COLO829 (cell line): ENCODE measurements at regions not wholly inside any gene's neighbourhood (a gene's known extent, or its start where the extent isn't known, plus 50 kb on each side); places are given as distances from the start of the nearest gene placed in this dataset.

Experiments used
- DNase-seq: peaks from one replicate; pipeline ENCODE4 v3.0.0; 2012; ENCODE audit warnings: low spot score

DNA sequence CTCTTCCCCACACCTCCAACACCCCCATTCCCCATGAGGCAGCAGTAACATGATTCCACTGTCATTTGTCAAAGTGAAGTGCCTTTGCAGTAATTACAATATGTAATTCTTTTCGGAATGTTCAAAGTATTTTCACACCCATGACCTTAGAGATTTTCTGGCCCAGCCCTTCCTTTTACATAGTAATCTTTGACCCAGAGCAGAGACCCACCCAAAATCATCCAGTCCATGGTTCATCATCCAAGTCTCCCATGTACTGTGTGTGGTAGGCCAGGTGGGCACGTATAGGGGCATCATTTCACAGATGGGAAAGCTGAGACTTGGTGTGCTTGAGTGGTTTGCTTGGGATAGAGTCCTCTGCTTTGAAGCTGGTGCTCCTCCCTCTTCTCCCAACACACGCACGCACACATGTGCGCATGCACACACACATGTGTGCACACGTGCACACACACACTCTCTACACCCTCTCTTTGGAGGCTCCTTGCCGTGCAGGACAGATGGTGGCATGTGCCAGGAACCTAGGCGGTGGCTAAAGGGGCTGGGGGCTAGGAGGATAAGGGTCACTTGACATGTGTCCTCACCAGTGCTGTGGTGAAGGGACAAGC is 284.7 kb upstream of the ROPN1 start:
- no peak for DNase-seq

DNA sequence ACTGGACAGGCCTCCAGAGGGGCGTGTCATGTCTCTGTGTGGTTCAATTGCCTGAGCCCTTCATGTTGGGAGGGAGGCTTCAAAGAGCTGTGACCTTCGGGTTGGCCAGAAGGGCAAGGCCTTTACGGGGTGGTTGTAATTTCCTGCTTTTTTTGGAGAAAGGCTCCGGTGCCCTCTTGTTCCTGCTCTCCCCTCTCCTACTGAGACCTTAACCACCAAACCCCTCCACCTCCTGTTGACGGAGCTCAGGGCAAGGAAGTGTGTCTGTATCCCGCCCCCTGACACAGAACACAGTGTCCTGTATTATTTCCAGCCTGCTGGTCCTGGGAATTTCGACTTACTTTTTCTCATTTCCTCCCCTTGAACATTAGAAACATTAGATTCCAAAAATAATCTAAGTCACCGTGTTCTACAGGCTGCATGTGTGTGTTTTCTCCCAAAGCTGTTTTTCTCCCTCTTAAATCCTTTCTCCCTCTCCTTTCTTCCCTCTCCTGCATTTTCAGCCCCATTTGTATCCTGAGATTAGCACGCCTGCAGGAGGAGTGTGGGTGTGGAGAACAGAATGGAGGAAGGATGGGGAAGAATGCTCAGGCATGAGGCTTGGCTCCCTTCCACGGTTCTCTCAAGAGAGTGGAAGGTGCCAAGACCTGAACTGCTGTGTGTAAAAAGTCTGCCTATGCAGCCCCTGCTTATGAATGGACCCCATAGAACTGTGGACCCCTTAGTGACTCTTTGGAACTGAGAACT is 285.4 kb upstream of the ROPN1 start:
- no peak for DNase-seq

DNA sequence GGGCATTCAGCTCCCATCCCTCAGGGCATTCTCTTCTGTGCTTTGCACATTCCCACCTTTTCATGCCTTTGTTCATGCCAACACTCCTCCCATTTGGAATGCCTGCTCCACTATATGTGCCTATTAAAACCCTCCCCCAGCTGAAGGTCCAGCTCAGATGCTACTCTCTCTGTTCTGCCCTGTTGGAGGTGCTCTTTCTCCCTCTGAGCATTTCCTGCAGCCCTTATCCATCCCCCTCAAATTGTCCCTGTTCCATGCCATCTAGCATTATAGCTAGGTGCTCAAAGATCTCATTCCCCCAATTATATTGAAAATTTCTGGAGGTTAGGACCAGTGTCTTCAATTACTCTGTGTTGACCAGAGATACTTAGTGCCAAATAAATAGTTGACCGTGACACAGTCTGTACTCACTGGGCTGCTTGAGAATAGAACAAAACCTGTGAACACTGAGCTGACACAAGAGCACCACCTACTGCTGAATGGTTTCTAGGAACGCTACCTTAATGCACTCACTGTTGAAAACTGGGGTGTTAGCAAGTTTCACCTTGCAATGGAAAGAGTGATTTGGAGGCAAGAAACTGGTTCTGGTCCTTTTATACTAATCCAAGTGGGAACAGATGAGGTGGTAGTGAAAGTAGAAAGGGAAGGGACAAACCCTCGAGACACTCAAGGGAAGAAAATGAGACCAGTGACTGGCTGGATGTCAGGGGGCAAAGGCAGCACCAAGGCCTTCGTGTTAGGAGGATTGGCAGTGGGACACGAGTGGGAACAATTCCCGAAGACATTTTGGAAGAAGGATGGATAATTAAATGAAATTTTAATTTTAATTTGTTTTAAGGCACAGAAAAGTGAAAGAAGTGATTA is 289.8 kb upstream of the ROPN1 start:
- DNase-seq: peak; percentile 66

DNA sequence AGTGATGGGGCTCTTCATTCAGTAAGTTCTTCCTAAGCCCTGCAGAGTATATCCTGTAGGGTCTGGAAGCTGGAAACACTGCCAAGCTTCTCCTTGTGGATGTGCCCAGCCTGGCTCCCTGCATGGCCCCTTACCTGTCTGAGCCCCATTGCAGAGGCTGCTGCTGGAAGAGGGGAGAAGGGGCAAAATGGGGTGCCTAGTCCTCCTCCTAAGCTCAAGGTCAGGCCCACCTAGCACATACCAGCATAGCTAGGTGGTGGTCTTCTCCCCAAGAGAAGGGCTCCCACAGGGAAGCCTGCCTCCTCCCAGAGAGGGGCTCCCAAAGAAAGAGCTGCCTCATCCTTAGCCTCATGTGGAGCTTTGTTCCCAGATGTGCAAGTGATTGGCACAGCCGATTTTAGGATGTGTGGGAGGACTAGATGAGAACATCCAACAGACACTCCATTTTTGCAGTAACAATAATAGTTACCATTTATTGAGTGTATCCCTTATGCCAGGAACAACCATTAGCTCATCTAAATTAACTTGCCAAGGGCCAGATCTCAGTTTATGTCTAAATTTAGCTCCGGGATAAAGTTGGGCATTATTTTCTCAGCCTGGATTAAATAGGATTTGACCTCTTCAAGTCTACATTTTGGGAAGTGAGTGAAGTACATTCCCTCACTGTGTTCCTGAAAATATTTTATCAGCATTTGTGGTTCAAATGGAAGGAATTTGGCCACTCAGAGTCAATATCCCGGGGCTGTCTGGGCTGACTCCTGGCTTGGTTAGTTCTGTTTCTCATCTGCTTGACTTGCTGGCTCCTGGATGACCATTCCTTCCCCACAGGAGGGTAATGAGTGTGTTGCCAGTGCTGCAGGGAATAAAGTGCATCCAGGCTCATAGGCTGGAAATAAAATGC is 291.1 kb upstream of the ROPN1 start:
- DNase-seq: peak; percentile 23

DNA sequence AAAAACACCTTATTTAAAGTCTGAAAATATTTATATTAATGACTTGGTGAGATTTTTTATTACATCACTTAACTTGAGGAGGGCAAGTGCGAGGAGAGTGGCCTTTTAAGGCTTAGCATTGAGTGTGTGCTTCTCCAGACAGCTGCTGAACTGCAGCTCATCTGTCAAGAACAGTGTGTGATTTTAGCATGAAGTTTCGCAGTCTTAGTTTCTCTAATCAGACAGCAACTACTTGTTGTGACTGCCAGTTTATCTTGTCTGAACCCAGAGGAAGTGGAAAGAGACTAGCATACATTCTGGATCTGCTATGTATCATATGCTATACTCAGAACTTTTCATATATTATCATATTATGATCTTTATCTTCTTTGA is 291.7 kb upstream of the ROPN1 start:
- no peak for DNase-seq

DNA sequence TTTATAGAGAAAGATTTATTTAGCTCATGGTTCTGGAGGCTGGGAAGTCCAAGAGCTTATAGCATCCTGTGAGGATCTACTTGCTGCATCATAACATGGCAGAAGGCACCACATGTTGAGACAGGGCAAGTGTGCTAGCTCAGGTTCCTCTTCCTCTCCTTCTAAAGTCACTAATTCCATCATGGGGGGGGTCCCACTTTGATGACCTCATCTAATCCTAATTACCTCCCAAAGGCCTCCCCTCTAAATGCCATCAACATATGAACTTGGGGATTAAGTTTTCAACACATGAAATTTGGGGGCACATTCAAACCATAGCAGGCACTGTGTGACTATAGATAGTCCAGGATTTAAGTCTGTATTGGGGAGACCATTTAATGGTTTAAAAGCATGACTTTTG is 297.1 kb upstream of the ROPN1 start:
- DNase-seq: no peak

DNA sequence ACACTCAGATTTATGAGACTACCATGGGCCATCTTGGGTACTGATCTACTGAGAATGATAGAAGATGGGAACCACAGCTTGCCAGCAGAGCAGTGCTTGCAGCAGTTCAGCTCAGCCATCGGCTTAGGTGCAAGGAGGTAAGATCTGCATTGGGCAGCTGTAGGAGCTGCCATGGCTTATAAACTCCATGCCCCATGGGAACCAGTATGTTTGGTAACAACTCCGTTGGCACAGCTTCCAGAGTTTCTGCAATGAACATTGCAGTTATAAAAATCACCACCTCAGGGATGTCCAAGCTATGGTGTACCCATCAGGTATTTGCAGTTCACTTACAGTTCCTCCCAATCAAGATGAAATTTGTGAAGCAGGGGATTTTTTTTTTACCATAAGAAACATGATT is 299.1 kb upstream of the ROPN1 start:
- no peak for DNase-seq

DNA sequence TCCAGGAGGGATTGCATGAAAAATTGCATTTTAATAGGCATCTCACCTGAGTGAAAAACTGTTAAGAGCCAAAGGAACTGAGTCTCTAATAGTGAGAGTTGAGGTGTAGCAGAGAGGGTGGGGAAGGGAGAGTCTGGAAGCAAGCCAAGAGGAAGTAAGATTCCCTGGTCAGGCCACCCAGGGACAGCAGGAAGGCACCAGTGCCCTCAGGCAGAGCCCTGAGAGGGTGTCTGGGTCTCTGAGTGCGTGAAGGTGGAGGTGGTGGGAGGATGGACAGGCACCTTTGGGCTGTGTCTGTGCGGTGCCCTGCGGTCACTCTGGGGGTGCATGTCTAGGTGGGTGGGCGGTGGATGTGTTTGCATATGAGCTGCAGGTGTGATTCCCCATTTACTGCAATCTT is 300.4 kb upstream of the ROPN1 start:
- no peak for DNase-seq

DNA sequence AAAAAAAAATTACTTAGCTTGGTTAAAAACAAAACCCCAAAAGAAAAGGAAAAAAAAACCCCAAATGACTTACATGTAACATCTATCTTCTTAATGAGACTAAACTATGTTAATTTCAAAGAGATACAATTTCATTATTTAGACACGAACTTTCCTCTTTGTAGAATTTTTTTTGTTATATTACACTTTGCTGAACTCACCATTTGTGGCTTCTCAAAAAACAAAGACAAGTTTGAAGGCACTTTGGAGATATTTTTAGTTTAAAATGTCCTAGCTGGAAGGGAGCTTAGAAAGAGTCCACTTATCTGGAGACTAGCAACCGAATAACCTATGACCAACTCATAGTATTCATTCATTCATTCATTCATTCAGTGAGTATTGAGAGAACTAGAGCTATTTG is 301.7 kb upstream of the ROPN1 start:
- DNase-seq: no peak

DNA sequence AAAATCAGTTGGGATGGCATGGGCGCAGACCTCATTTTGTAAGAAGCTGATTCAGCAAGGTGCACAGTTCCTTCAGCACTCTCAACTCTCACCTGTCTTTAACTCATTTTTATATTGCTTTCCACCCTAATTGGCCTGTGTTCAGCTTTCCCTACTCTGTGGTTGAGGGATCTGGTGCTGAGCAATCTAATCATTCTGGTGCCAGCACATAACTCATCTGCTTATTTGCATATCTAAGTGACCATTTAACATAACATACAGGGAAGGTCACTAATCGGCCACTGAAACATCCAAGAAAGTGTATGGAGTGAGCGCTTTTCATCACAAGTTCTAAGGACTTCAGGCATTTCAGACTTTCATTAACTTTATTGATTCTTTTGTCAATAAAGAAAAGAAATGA is 303.4 kb upstream of the ROPN1 start:
- DNase-seq: no peak

DNA sequence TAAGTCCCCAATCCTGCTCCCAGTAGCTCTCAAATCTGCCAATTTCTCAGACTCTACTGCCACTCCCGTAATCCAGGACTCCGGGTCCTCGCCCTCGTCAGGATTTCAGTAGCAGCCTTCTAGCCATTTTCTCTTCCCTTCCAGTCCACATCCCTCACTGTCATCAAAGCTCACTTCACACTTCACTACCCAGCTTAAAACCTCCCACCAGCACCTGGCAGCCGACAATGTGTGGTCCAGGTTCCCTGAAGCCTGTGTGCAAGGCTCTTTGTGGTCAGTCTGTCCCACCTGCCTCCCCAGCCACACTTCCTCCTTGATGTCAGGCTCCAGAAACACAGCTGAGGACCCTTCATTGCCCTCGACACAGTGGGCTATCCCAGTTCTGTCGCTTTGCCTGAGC is 304.5 kb upstream of the ROPN1 start:
- DNase-seq: no peak

DNA sequence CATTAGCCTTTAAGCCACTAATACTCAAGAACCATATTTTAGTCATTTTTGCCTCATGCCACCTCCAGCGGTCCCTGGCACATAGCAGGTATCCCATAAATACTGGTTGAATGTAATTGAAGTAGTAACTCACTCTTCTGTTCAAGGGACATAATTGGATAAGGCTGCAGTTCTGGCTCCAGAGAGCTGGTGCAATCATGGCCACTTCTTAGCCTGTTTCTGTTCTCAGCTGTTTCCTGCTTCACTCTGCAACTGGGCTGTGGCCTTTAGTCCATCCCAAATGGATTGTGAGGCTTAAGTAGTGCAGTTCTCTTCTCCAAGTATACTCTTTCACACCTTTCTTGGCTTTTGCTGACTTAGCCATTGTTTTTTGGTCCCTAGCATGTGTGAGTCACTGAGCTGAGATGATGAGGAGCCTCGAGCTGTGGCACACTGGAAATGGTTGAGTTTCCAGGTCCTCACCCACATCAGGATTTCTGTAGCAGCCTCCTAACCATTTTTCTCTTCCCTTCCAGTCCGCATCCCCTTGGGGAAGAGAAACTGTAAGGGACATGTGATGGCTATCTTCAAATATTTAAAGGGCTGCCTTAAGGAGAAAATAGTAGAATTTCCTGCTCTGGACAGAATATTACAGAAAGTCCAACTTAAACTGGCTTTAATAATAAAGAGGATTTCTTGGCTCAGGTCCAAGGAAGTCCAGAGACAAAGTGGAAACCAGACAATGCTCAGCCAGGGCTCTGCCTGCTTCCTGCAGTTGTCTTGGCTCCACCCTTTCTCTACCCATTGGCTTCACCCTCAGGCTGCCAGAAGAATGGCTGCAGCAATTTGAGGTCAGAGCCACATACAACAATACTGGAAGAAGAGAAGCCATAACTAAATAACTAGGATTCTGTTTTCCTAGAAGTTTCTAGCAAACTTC is 305.4 kb upstream of the ROPN1 start:
- DNase-seq: no peak

DNA sequence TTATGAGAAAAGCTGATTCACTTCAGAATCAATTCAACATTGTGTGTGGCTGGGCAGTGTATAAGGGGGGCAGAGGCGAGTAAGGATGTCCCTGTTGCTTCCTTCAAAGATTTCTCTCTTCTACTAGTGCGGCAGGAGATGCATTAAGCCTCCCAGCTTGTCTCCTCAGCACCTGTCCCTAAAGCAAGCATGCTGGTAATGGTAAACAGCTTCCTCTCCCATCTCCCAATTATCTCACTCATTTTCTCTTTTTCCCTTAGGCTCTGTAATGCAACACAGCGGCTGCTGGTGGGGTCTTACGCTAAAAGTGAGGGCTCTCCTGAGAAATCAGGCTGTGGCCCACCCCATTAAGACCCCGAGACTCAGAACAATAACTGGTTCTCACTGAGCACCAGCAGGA is 306.4 kb upstream of the ROPN1 start:
- no peak for DNase-seq

DNA sequence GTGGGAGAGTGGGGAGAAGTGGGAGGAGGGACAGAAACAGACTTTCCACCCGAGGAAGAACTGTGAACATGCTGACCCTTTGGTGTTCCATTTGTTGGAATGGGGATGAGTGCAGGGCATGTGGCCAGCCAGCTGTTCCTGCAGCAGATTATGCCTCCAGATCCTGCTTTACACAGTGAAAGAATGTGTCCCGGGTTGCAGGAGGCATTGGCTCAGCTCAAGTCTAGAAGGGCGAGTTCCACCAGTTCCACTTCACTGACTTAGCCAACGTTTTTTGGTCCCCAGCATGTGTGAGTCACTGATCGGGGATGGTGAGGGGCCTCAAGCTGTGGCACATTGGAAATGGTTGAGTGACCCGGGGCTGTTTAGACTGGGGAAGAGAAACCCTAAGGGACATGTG is 307.0 kb upstream of the ROPN1 start:
- DNase-seq: no peak

DNA sequence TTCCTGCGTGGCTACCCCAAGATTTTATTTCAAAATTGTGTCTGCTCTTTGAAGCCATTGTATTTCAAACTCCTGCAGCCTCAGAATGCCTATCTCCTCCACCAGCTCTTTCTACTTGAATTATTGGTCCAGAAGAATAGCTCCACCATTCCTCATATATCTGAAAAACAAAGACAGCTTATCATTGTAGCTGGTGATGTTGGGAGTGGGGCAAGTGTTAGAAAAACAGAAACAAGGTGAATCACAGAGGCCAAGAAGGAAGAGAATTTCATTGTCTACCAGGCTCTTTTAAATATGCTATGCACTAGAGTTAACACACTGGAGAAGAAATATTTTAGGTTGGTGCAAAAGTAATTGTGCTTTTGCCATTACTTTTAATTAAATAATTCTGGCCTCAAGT is 307.9 kb upstream of the ROPN1 start:
- DNase-seq: no peak

DNA sequence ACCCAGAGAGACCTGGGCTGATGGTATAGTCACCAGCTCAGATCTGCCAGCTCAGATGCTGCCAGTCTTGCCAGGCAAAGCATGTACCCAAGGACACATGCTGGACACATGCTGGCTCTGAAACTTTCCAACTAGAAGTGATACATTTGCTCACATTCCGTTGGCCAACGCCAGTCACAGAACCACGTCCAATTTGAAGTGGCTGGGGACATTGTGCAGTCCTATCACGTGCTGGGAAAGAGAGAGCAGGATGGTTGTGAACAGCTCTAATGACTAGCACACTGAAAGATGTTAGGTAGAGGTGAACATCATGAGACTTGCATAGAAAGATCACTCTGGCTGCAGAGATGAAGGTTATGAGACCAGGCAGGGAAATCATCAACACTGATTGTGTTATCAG is 308.5 kb upstream of the ROPN1 start:
- no peak for DNase-seq

DNA sequence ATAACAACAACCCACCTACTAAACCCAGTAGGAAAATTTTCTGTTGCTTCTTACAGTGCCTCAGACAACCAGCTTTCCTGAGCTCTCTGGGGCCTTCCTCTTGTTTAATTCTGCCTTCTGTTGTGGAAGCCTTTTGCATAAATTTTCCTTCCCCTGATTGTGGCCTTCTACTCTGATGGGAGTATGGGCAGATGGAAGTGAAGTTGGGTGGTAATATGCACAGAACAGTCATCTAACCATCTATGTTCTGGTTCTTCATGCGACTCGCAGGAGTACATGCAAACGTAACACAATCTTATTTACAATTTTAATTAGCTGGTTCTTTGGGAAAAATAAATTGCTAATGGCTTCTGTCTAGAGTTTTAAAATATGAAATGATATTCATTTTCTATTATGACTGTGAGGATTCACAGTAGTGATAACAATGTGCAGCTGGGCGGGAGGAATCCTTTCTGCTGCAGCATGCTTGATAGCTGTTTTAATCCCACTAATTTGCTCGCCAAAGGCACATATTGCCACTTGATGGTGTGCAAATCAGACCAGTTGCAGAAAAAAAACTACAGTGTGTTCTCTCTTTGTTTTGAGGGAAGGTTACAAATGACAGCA is 311.5 kb upstream of the ROPN1 start:
- DNase-seq: no peak

DNA sequence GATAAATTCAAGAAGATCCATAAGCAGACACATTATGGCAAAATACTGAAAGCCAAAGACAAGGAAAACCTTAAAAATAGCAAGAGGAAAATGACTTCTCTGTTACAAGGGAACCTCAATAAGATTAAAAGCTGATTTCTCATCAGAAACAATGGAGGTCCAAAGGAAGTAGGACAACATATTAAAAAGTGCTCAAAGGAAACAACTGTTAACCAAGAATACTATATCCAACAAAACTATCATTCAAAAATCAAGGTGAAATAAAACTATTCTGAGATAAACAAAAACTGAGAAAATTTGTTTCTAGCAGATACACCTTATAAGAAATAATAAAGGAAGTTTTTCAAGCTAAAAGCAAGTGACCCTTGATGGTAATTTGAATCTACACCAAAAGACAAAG is 314.7 kb upstream of the ROPN1 start:
- DNase-seq: no peak

DNA sequence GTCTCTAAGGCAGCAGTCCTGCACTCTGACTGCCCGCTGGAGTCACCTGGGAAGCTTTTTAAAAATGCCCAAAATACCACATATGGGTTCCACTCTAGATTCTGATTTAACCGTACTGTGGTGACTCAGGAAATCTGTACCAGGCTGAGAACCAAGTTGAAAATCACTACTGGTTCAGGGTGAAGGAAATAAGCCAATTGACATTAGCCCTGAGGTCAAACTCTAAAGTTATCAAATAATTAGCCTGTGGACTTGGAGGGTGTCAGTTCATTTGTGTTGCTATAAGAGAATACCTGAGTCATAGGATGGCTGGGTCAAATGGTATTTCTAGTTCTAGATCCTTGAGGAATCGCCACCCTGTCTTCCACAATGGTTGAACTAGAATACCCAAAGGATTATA is 321.7 kb upstream of the ROPN1 start:
- no peak for DNase-seq

DNA sequence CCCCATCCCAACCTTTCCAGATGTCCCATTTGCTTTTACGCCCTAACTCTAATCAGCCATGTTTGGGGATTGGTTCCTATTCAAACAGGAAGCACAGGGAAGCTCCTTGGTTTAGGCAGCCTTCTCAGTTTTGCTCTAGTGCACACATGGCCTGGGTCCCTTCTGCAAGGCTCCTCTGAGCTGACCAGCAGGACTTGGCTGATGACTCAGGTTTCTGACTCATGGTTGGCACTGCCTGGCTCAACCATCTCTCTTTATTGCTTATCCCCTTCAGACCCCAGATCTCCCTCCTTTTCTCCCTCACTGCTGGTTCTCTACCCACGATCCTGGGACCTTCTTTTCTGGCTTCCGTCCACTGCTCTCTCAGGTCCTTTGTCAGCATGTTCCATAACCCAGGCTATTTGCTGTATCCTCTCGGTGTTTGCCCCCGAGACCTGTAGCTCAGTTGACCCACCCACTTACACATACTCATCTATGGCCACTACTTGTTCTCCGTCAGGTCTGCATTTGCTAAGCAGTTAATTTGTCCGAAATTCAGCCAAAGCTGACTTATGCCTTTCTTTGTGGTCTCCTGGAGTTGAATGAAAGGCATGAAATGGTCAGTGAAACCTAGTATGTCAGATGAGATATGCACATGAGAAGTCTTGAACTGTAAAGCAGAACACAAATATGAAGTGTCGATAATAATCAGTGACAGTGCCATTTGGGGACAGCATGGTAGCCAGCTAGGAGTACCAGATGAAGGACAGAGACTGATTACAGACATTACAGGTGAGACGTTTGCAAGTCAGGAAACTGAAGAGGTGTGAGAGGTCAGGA is 323.5 kb upstream of the ROPN1 start:
- peak; percentile 34 for DNase-seq
